Testis (tissue), 2 donors: ENCODE measurements at regions not wholly inside any gene's neighbourhood (a gene's known extent, or its start where the extent isn't known, plus 50 kb on each side); places are given as distances from the start of the nearest gene placed in this dataset.

Experiments used
- DNase-seq: peaks from one replicate; pipeline ENCODE4 v3.0.0-alpha.2; 2019
- H3K27ac ChIP-seq, 2 donors: fragments of 200-600 bp; sonication (generic); one replicate each; pipeline ENCODE4 v1.5.1; 2019
- H3K27me3 ChIP-seq: fragments of 200-600 bp; sonication (generic); one replicate; pipeline ENCODE4 v1.5.1; 2019
- H3K36me3 ChIP-seq: fragments of 200-600 bp; sonication (generic); one replicate; pipeline ENCODE4 v1.5.1; 2017; ENCODE audit warnings: low read depth; ENCODE audit errors: missing control alignments
- H3K4me1 ChIP-seq: fragments of 200-600 bp; sonication (generic); one replicate; pipeline ENCODE4 v1.5.1; 2019
- H3K4me3 ChIP-seq, 2 donors: fragments of 200-600 bp; sonication (generic); one replicate each; pipeline ENCODE4 v1.5.1; 2017 to 2019
- H3K9me3 ChIP-seq: fragments of 200-600 bp; sonication (generic); one replicate; pipeline ENCODE4 v1.5.1; 2017
- CTCF ChIP-seq, 3 experiments: fragments of 450-650 bp in 2 of 3; fragments of 200-600 bp in 1 of 3; sonication (generic) in 1 of 3; IDR thresholded peaks; one replicate each; pipeline ENCODE4 v1.5.1; 2016 to 2019; ENCODE audit warnings: antibody characterized with exemption in 3 of 3, mild to moderate bottlenecking in 2 of 3, moderate library complexity in 1 of 3
- POLR2A ChIP-seq: fragments of 450-650 bp; IDR thresholded peaks from one replicate; pipeline ENCODE4 v1.6.1; 2017; ENCODE audit warnings: antibody characterized with exemption, mild to moderate bottlenecking, moderate library complexity
- WGBS, 2 donors: methylation state at CpG; one replicate each; pipeline ENCODE4 v1.1.5; 2018; 5-methylcytosine and 5-hydroxymethylcytosine counted together
- intact Hi-C: fragments of 100-400 bp; cut with DNase I; formaldehyde crosslinking; loops from one replicate; pipeline ENCODE4 v1.15.1; 2023; ENCODE audit warnings: low total_unique reads

- TF ChIP-seq POLR2A: no peak
- TF ChIP-seq CTCF (IDR thresholded peaks at IDR 0.05): no peak
- H3K9me3 ChIP-seq: no peaks in the 10 kb centered on the region
- H3K4me3 ChIP-seq: no peak overlapping the region
- no peak for DNase-seq
- WGBS, 2 donors: 82 to 90% methylated on average over 1 of the region's 1 CpG
- no peaks in the 10 kb centered on the region for H3K27me3 ChIP-seq
- H3K36me3 ChIP-seq: no peaks in the 10 kb centered on the region
- intact Hi-C loops: no loop called here
- no peaks in the 10 kb centered on the region for H3K4me1 ChIP-seq
- no peak overlapping the region for H3K27ac ChIP-seq
These were observed 94.3 kb downstream of the RIPK4 start for GRCh38 chr21:41672543-41672915.

- no peaks in the 10 kb centered on the region for H3K4me1 ChIP-seq
- TF ChIP-seq CTCF (IDR thresholded peaks at IDR 0.05) (no peak), POLR2A (no peak)
- no peaks in the 10 kb centered on the region for H3K9me3 ChIP-seq
- intact Hi-C loops: no loop called here
- no peaks in the 10 kb centered on the region for H3K36me3 ChIP-seq
- no peak overlapping the region for H3K27ac ChIP-seq
- no peak overlapping the region for H3K4me3 ChIP-seq
- no peak for DNase-seq
- WGBS, 2 donors: 74 to 90% methylated on average over 11 to 22 of the region's 22 CpGs
- H3K27me3 ChIP-seq: no peaks in the 10 kb centered on the region
These were observed 94.9 kb downstream of the RIPK4 start for GRCh38 chr21:41671859-41672542.

GRCh38 chr21:41671212-41671762 lies 95.6 kb downstream of the RIPK4 start:
- TF ChIP-seq POLR2A: no peak
- TF ChIP-seq CTCF (IDR thresholded peaks at IDR 0.05): no peak
- no peak overlapping the region for H3K4me3 ChIP-seq
- intact Hi-C loops: no loop called here
- DNase-seq: no peak
- no peaks in the 10 kb centered on the region for H3K9me3 ChIP-seq
- H3K36me3 ChIP-seq: no peaks in the 10 kb centered on the region
- no peak overlapping the region for H3K27ac ChIP-seq
- H3K27me3 ChIP-seq: no peaks in the 10 kb centered on the region
- H3K4me1 ChIP-seq: no peaks in the 10 kb centered on the region
- WGBS, 2 donors: 73 to 90% methylated on average over 4 of the region's 4 CpGs

- WGBS, 2 donors: 92 to 97% methylated on average over 23 to 28 of the region's 28 CpGs
These were observed 96.6 kb downstream of the RIPK4 start for GRCh38 chr21:41670056-41670805.

More at GRCh38 chr21:41670056-41670805, 96.6 kb downstream of the RIPK4 start:
- no peaks in the 10 kb centered on the region for H3K9me3 ChIP-seq
- no peaks in the 10 kb centered on the region for H3K4me1 ChIP-seq
- no peak overlapping the region for H3K4me3 ChIP-seq
- H3K36me3 ChIP-seq: no peaks in the 10 kb centered on the region
- intact Hi-C loops: no loop called here
- H3K27me3 ChIP-seq: no peaks in the 10 kb centered on the region
- no peak overlapping the region for H3K27ac ChIP-seq
- no peak for DNase-seq
- no peak for TF ChIP-seq CTCF (IDR thresholded peaks at IDR 0.05)
